Astrocyte (in vitro differentiated cells and primary cell): ENCODE measurements at regions not wholly inside any gene's neighbourhood (a gene's known extent, or its start where the extent isn't known, plus 50 kb on each side); places are given as distances from the start of the nearest gene placed in this dataset.

Experiments
- EZH2 ChIP-seq: IDR thresholded peaks from 2 replicates; pipeline ENCODE4 v1.6.1; 2012; ENCODE audit warnings: mild to moderate bottlenecking, low read length, inconsistent platforms; ENCODE audit not compliant: insufficient read depth
- TF ChIP-seq, protein P1 (sequence below): IDR thresholded peaks from 2 replicates; pipeline ENCODE4 v1.5.1; 2011; ENCODE audit warnings: low read depth, mild to moderate bottlenecking, inconsistent platforms, low read length, moderate library complexity; ENCODE audit not compliant: insufficient read depth

GRCh38 chr18:25679491-25679890, 327.5 kb upstream of the ZNF521 start:
- TF ChIP-seq, protein P1, sequence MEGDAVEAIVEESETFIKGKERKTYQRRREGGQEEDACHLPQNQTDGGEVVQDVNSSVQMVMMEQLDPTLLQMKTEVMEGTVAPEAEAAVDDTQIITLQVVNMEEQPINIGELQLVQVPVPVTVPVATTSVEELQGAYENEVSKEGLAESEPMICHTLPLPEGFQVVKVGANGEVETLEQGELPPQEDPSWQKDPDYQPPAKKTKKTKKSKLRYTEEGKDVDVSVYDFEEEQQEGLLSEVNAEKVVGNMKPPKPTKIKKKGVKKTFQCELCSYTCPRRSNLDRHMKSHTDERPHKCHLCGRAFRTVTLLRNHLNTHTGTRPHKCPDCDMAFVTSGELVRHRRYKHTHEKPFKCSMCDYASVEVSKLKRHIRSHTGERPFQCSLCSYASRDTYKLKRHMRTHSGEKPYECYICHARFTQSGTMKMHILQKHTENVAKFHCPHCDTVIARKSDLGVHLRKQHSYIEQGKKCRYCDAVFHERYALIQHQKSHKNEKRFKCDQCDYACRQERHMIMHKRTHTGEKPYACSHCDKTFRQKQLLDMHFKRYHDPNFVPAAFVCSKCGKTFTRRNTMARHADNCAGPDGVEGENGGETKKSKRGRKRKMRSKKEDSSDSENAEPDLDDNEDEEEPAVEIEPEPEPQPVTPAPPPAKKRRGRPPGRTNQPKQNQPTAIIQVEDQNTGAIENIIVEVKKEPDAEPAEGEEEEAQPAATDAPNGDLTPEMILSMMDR: no peak
- TF ChIP-seq EZH2: no peak
